ENCODE measurements at regions not wholly inside any gene's neighbourhood (a gene's known extent, or its start where the extent isn't known, plus 50 kb on each side); places are given as distances from the start of the nearest gene placed in this dataset.
"Not testable (repeated sequence)": the region's sequence is repeated elsewhere in the genome, so short reads cannot be mapped to it uniquely, and the experiment has no call there.

GRCh38 chr6:154598399-154598798 lies 87.9 kb upstream of the CNKSR3 start:
- DNase-seq (ENCODE audit: low read depth) = no peak

- peak; percentile 67 for DNase-seq (ENCODE audit: low read depth)
Measured at GRCh38 chr6:154602296-154602695, 91.8 kb upstream of the CNKSR3 start.

- DNase-seq (ENCODE audit: low read depth) = peak; percentile 60
Measured at GRCh38 chr6:154602708-154603107, 92.2 kb upstream of the CNKSR3 start.

- DNase-seq (ENCODE audit: low read depth) = no peak
Measured at GRCh38 chr6:154604119-154604518, 93.6 kb upstream of the CNKSR3 start.

- no peak for DNase-seq (ENCODE audit: low read depth)
Measured at GRCh38 chr6:154605178-154605881, 94.8 kb upstream of the CNKSR3 start.

- no peak for DNase-seq (ENCODE audit: low read depth)
Measured at GRCh38 chr6:154605882-154606370, 95.4 kb upstream of the CNKSR3 start.

- no peak for DNase-seq (ENCODE audit: low read depth)
Measured at GRCh38 chr6:154606457-154606856, 96.0 kb upstream of the CNKSR3 start.

- DNase-seq (ENCODE audit: low read depth) = no peak
Measured at GRCh38 chr6:154606860-154607259, 96.4 kb upstream of the CNKSR3 start.

GRCh38 chr6:154611241-154611640 lies 100.8 kb upstream of the CNKSR3 start:
- no peak for DNase-seq (ENCODE audit: low read depth)

- no peak for DNase-seq (ENCODE audit: low read depth)
Measured at GRCh38 chr6:154611847-154612246, 101.4 kb upstream of the CNKSR3 start.

GRCh38 chr6:154613137-154613676 lies 102.7 kb upstream of the CNKSR3 start:
- DNase-seq (ENCODE audit: low read depth) = peak; percentile 96

GRCh38 chr6:154614101-154614500 lies 103.6 kb upstream of the CNKSR3 start:
- peak; percentile 71 for DNase-seq (ENCODE audit: low read depth)

- DNase-seq (ENCODE audit: low read depth) = peak; percentile 10
Measured at GRCh38 chr6:154614641-154615040, 104.2 kb upstream of the CNKSR3 start.

- peak; percentile 89 for DNase-seq (ENCODE audit: low read depth)
Measured at GRCh38 chr6:154615483-154616025, 105.1 kb upstream of the CNKSR3 start.

GRCh38 chr6:154617175-154617574 lies 106.7 kb upstream of the CNKSR3 start:
- DNase-seq (ENCODE audit: low read depth) = peak; percentile 58

- no peak for DNase-seq (ENCODE audit: low read depth)
Measured at GRCh38 chr6:154619146-154619545, 108.7 kb upstream of the CNKSR3 start.

- no peak for DNase-seq (ENCODE audit: low read depth)
Measured at GRCh38 chr6:154621686-154622085, 111.2 kb upstream of the CNKSR3 start.

GRCh38 chr6:154622618-154623336 lies 110.4 kb upstream of the SCAF8 start:
- no peak for DNase-seq (ENCODE audit: low read depth)

- DNase-seq (ENCODE audit: low read depth) = no peak
Measured at GRCh38 chr6:154623391-154623790, 109.8 kb upstream of the SCAF8 start.

GRCh38 chr6:154624038-154624599 lies 109.1 kb upstream of the SCAF8 start:
- DNase-seq (ENCODE audit: low read depth) = no peak

- not testable (repeated sequence) for DNase-seq (ENCODE audit: low read depth)
Measured at GRCh38 chr6:154624727-154625126, 108.5 kb upstream of the SCAF8 start.

- no peak for DNase-seq (ENCODE audit: low read depth)
Measured at GRCh38 chr6:154625721-154626120, 107.5 kb upstream of the SCAF8 start.

- no peak for DNase-seq (ENCODE audit: low read depth)
Measured at GRCh38 chr6:154629127-154629526, 104.1 kb upstream of the SCAF8 start.

All from amniotic epithelial cell (primary cell).